PFSK-1 (cell line): ENCODE measurements at regions not wholly inside any gene's neighbourhood (a gene's known extent, or its start where the extent isn't known, plus 50 kb on each side); places are given as distances from the start of the nearest gene placed in this dataset.

Source experiments
- FOXP2 ChIP-seq: optimal IDR thresholded peaks from 2 replicates; pipeline ENCODE3; 2011; ENCODE audit warnings: borderline replicate concordance, control low read depth, inconsistent platforms; ENCODE audit not compliant: insufficient read depth; ENCODE audit errors: extremely low read length, extremely low read depth
- POLR2AphosphoS5 ChIP-seq: IDR thresholded peaks from 2 replicates; pipeline ENCODE4 v1.6.1; 2012; ENCODE audit warnings: low read depth, mild to moderate bottlenecking, control low read depth, low read length, moderate library complexity
- REST ChIP-seq, 2 experiments: IDR thresholded peaks; 2 replicates each; pipeline versions ENCODE4 v1.6.1 to v1.8.0; 2011 to 2012; ENCODE audit warnings: low read depth in 2 of 2, low read length in 2 of 2, control low read depth in 1 of 2, inconsistent platforms in 1 of 2, mild to moderate bottlenecking in 1 of 2, moderate library complexity in 1 of 2; ENCODE audit not compliant: insufficient read depth in 1 of 2
- SIN3A ChIP-seq: IDR thresholded peaks from 2 replicates; pipeline ENCODE4 v1.6.1; 2012; ENCODE audit warnings: mild to moderate bottlenecking, low read length, moderate library complexity, borderline replicate concordance; ENCODE audit not compliant: insufficient read depth
- TAF1 ChIP-seq: IDR thresholded peaks from 2 replicates; pipeline ENCODE4 v1.6.1; 2012; ENCODE audit warnings: low read length, control low read depth, borderline replicate concordance; ENCODE audit not compliant: insufficient read depth

- TF ChIP-seq TAF1 (no peak), FOXP2 (no peak), POLR2AphosphoS5 (no peak), SIN3A (no peak), REST (IDR thresholded peaks at IDR 0.05; ENCODE audit: insufficient read depth in 1 of 2, low read depth in 2 of 2, low read length in 2 of 2) (no peak)
Measured at GRCh38 chr6:41409489-41409888, 74.1 kb downstream of the NCR2 start.

- TF ChIP-seq REST (IDR thresholded peaks at IDR 0.05; ENCODE audit: insufficient read depth in 1 of 2, low read depth in 2 of 2, low read length in 2 of 2) (no peak), POLR2AphosphoS5 (no peak), FOXP2 (no peak), TAF1 (no peak), SIN3A (no peak)
Measured at GRCh38 chr6:41411961-41412360, 76.6 kb downstream of the NCR2 start.

- TF ChIP-seq SIN3A (no peak), TAF1 (no peak), REST (IDR thresholded peaks at IDR 0.05; ENCODE audit: insufficient read depth in 1 of 2, low read depth in 2 of 2, low read length in 2 of 2) (no peak), POLR2AphosphoS5 (no peak), FOXP2 (no peak)
Measured at GRCh38 chr6:41413250-41413649, 77.8 kb downstream of the NCR2 start.

- TF ChIP-seq REST (IDR thresholded peaks at IDR 0.05; ENCODE audit: insufficient read depth in 1 of 2, low read depth in 2 of 2, low read length in 2 of 2): no peak
Measured at GRCh38 chr6:41416501-41416837, 81.1 kb downstream of the NCR2 start.

GRCh38 chr6:41418741-41419140 is 83.3 kb downstream of the NCR2 start:
- TF ChIP-seq TAF1 (no peak), SIN3A (no peak), FOXP2 (no peak), REST (IDR thresholded peaks at IDR 0.05; ENCODE audit: insufficient read depth in 1 of 2, low read depth in 2 of 2, low read length in 2 of 2) (no peak), POLR2AphosphoS5 (no peak)
